ENCODE measurements at regions not wholly inside any gene's neighbourhood (a gene's known extent, or its start where the extent isn't known, plus 50 kb on each side); places are given as distances from the start of the nearest gene placed in this dataset.

- TF ChIP-seq TAF1 (IDR thresholded peaks at IDR 0.05; ENCODE audit: borderline replicate concordance, low read depth, low read length): no peak
- no peak for TF ChIP-seq POLR2AphosphoS5 (IDR thresholded peaks at IDR 0.05; ENCODE audit: low read depth, low read length)
- no peak for TF ChIP-seq POLR2A (IDR thresholded peaks at IDR 0.05; ENCODE audit: low read depth, low read length)
Observed at GRCh38 chr2:206379886-206380285, 63.4 kb upstream of the ADAM23 start.
